ENCODE measurements at regions not wholly inside any gene's neighbourhood (a gene's known extent, or its start where the extent isn't known, plus 50 kb on each side); places are given as distances from the start of the nearest gene placed in this dataset.

DNA sequence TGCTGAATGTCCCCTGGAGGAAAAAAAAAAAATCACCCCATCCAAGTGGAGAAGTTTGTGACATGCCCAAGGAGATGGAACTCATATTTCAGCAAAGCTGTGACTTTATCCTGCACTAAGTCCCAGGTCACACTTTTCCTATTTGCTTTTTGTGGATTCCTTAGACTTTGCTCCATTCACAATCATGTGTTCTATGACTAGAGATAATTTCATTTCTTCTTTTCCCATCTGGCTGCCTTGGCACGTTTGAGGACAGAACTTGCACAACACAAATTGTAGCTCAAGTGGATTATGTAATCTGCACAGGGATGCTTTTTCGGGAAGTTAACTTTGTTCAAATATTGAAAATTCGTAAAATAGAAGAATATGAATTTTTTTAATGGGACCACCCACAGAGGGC, 100.7 kb upstream of the PTPN1 start:
- Histone ChIP-seq H2AFZ (no peak overlapping the region), H3F3A (ENCODE audit: insufficient read depth, low read depth) (peaks cover 32% of the 10 kb centered on the region), H3K9me2 (ENCODE audit: insufficient read depth) (no peaks in the 10 kb centered on the region), H3K27ac (no peak overlapping the region), H3K27me3 (ENCODE audit: insufficient read depth, low read depth) (no peaks in the 10 kb centered on the region), H3K4me2 (no peak overlapping the region), H3K9me3 (ENCODE audit: insufficient read depth, low read depth) (no peaks in the 10 kb centered on the region), H3K4me1 (replicated peaks; ENCODE audit: insufficient read depth) (peaks cover 34% of the 10 kb centered on the region), H3K79me2 (ENCODE audit: low read depth) (no peaks in the 10 kb centered on the region), H3K4me3 (no peak overlapping the region), H4K20me1 (ENCODE audit: insufficient read depth) (no peaks in the 10 kb centered on the region), H3K36me3 (ENCODE audit: low read depth) (no peaks in the 10 kb centered on the region)
- TF ChIP-seq, protein P1, sequence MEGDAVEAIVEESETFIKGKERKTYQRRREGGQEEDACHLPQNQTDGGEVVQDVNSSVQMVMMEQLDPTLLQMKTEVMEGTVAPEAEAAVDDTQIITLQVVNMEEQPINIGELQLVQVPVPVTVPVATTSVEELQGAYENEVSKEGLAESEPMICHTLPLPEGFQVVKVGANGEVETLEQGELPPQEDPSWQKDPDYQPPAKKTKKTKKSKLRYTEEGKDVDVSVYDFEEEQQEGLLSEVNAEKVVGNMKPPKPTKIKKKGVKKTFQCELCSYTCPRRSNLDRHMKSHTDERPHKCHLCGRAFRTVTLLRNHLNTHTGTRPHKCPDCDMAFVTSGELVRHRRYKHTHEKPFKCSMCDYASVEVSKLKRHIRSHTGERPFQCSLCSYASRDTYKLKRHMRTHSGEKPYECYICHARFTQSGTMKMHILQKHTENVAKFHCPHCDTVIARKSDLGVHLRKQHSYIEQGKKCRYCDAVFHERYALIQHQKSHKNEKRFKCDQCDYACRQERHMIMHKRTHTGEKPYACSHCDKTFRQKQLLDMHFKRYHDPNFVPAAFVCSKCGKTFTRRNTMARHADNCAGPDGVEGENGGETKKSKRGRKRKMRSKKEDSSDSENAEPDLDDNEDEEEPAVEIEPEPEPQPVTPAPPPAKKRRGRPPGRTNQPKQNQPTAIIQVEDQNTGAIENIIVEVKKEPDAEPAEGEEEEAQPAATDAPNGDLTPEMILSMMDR (conservative IDR thresholded peaks at IDR 0.05) = no peak
- TF ChIP-seq EZH2 (IDR thresholded peaks at IDR 0.05; ENCODE audit: low read depth) = no peak
- ChIA-PET POLR2A (ENCODE audit: unreplicated experiment) (no interaction called here), CTCF (no interaction called here)
- intact Hi-C loops (cut with micrococcal nuclease; ENCODE audit: unreplicated experiment) = no loop called here
- DNase-seq = no peak
- BruUV-seq (replicated peaks) = no TSS peak

DNA sequence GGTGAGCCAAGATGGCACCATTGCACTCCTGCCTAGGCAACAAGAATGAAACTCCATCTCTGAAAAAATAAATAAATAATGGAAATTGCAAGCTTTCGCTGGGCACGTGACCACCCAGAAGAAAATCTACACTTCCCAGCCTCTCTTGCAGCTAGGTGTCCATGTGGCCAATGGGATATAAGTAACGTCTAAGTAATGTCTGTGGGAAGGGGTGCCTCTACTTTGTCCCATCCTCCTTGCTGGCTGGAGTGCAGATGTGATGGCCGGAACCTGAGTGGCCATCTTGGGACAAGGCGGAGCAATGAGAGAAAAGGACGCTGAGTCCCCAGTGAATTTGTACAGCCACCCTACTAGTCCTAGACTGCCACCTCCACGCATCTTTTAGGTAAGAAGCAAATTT, 99.8 kb upstream of the PTPN1 start:
- Histone ChIP-seq H3K36me3 (ENCODE audit: low read depth) (no peaks in the 10 kb centered on the region), H3K4me2 (no peak overlapping the region), H3K4me3 (no peak overlapping the region), H2AFZ (no peak overlapping the region), H3K9me2 (ENCODE audit: insufficient read depth) (no peaks in the 10 kb centered on the region), H3F3A (ENCODE audit: insufficient read depth, low read depth) (peaks cover 40% of the 10 kb centered on the region), H3K27ac (no peak overlapping the region), H3K79me2 (ENCODE audit: low read depth) (no peaks in the 10 kb centered on the region), H4K20me1 (ENCODE audit: insufficient read depth) (no peaks in the 10 kb centered on the region), H3K4me1 (replicated peaks; ENCODE audit: insufficient read depth) (peaks cover 42% of the 10 kb centered on the region), H3K27me3 (ENCODE audit: insufficient read depth, low read depth) (no peaks in the 10 kb centered on the region), H3K9me3 (ENCODE audit: insufficient read depth, low read depth) (no peaks in the 10 kb centered on the region)
- no peak for DNase-seq
- ChIA-PET CTCF (no interaction called here), POLR2A (ENCODE audit: unreplicated experiment) (no interaction called here)
- no TSS peak for BruUV-seq (replicated peaks)
- intact Hi-C loops (cut with micrococcal nuclease; ENCODE audit: unreplicated experiment) = no loop called here
- no peak for TF ChIP-seq EZH2 (IDR thresholded peaks at IDR 0.05; ENCODE audit: low read depth)
- TF ChIP-seq, protein P1 (conservative IDR thresholded peaks at IDR 0.05) = no peak

DNA sequence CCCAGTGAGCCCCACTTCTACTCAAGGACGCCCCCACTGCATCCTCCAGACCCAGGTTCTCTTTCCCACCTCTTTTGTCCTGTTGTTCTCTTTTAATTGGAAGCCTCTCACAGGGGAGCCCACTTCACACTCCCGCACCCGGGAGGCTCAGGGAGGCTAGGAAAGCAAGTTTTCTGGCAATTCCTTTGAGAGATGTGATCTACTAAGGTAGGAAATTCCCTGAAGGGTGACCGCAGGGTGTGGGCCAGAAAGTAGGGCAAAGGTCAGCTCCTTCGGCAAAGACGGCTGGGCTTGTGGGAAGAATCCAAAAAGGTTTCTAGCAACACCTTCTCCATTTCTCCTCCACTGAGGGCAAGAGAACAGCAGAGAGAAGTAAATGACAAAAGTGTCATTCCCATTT, 98.1 kb upstream of the PTPN1 start:
- no peaks in the 10 kb centered on the region for H3K36me3 ChIP-seq (ENCODE audit: low read depth)
- CTCF ChIA-PET = no interaction called here
- peak overlapping the region; percentile 36 for H3K4me2 ChIP-seq
- H3K27ac ChIP-seq = peak overlapping the region; percentile 69; the same call in 1 of the 2 replicates
- H3K27me3 ChIP-seq (ENCODE audit: insufficient read depth, low read depth) = no peaks in the 10 kb centered on the region
- no peak for TF ChIP-seq EZH2 (IDR thresholded peaks at IDR 0.05; ENCODE audit: low read depth)
- TF ChIP-seq, protein P1 (conservative IDR thresholded peaks at IDR 0.05) = no peak
- no peak overlapping the region for H2AFZ ChIP-seq
- intact Hi-C loops (cut with micrococcal nuclease; ENCODE audit: unreplicated experiment) = no loop called here
- H3K79me2 ChIP-seq (ENCODE audit: low read depth) = no peaks in the 10 kb centered on the region
- H3K9me2 ChIP-seq (ENCODE audit: insufficient read depth) = no peaks in the 10 kb centered on the region
- POLR2A ChIA-PET (ENCODE audit: unreplicated experiment) = interaction anchor here (0.7 kb wide), 1 partner anchor 91 kb away, joined by 5 read pairs; no protein-coding TSS in a partner anchor
- DNase-seq = peak; percentile 39 to 48
- no peaks in the 10 kb centered on the region for H3K9me3 ChIP-seq (ENCODE audit: insufficient read depth, low read depth)
- H4K20me1 ChIP-seq (ENCODE audit: insufficient read depth) = no peaks in the 10 kb centered on the region
- BruUV-seq (replicated peaks) = no TSS peak
- peaks cover 59% of the 10 kb centered on the region for H3K4me1 ChIP-seq (replicated peaks; ENCODE audit: insufficient read depth)
- peaks cover 58% of the 10 kb centered on the region for H3F3A ChIP-seq (ENCODE audit: insufficient read depth, low read depth)
- H3K4me3 ChIP-seq = no peak overlapping the region

Data from PC-9 (cell line).